Colonic mucosa (tissue), 4 donors: ENCODE measurements at regions not wholly inside any gene's neighbourhood (a gene's known extent, or its start where the extent isn't known, plus 50 kb on each side); places are given as distances from the start of the nearest gene placed in this dataset.

Experiments used
- DNase-seq: peaks from one replicate; pipeline ENCODE4 v3.0.0-alpha.2; 2020
- H3K27ac ChIP-seq: fragments of 200-600 bp; one replicate; pipeline ENCODE4 v1.8.0; 2021
- H3K27me3 ChIP-seq: fragments of 200-600 bp; one replicate; pipeline ENCODE4 v1.8.0; 2021
- H3K36me3 ChIP-seq: fragments of 200-600 bp; one replicate; pipeline ENCODE4 v1.8.0; 2021
- H3K4me1 ChIP-seq: fragments of 200-600 bp; one replicate; pipeline ENCODE4 v1.8.0; 2021; ENCODE audit warnings: mild to moderate bottlenecking
- H3K4me3 ChIP-seq: fragments of 200-600 bp; one replicate; pipeline ENCODE4 v1.8.0; 2021
- H3K9ac ChIP-seq, 2 donors: one replicate each; pipeline ENCODE4 v1.7.0; 2013; ENCODE audit warnings: control low read depth in 2 of 2, low read depth in 2 of 2, low read length in 2 of 2
- H3K9me3 ChIP-seq: fragments of 200-600 bp; one replicate; pipeline ENCODE4 v1.8.0; 2021
- CTCF ChIP-seq: fragments of 200-600 bp; IDR thresholded peaks from one replicate; pipeline ENCODE4 v1.8.0; 2022; ENCODE audit warnings: antibody characterized with exemption, mild to moderate bottlenecking
- intact Hi-C: fragments of 100-400 bp; cut with DNase I; formaldehyde crosslinking; loops from one replicate; pipeline ENCODE4 v1.14.1; 2022
- donor health status: healthy.
- donor health status: DM: no; HTN: no; CAD: no.
- donor health status: DM: no; HTN: no; CAD: no.

DNA sequence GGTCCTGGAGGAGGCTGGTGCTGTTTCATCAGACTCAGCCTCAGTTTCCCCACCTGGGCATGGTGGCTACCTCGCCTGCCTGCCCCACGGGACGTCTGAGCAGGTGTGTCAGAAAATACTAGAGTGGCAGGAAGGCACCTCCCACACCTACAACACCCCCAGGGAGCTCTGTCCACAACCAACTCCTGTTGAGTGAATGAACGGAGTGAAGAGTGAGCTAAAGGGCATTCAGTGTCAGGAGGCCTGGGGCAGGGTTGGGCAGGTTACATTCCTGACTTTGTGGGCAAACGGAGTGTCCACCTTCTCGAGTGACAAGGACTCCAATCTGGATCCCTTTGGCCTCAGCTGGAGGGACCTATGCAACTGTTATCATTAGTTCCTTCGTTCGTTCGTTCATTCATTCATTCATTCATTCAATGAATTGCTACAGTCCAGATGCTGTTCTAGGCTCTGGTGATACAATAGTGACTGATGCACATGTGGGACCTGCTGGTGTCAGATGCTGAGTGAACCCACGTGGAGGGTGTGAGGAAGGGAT is 195.2 kb downstream of the CTTN start:
- H3K9me3 ChIP-seq, result no peaks in the 10 kb centered on the region
- intact Hi-C loops, result no loop called here
- H3K27ac ChIP-seq, result no peak overlapping the region
- no peak overlapping the region for H3K4me3 ChIP-seq
- H3K36me3 ChIP-seq, result no peaks in the 10 kb centered on the region
- TF ChIP-seq CTCF, result no peak
- no peak overlapping the region for H3K9ac ChIP-seq
- H3K4me1 ChIP-seq, result no peaks in the 10 kb centered on the region
- no peaks in the 10 kb centered on the region for H3K27me3 ChIP-seq
- no peak for DNase-seq

- Histone ChIP-seq H3K4me1 (no peaks in the 10 kb centered on the region), H3K9ac (no peak overlapping the region), H3K27ac (no peak overlapping the region), H3K4me3 (no peak overlapping the region), H3K36me3 (no peaks in the 10 kb centered on the region), H3K27me3 (no peaks in the 10 kb centered on the region), H3K9me3 (no peaks in the 10 kb centered on the region)
- no peak for TF ChIP-seq CTCF
- no peak for DNase-seq
- intact Hi-C loops, result no loop called here
These were observed 195.7 kb downstream of the CTTN start for GRCh38 chr11:70594031-70594430.

DNA sequence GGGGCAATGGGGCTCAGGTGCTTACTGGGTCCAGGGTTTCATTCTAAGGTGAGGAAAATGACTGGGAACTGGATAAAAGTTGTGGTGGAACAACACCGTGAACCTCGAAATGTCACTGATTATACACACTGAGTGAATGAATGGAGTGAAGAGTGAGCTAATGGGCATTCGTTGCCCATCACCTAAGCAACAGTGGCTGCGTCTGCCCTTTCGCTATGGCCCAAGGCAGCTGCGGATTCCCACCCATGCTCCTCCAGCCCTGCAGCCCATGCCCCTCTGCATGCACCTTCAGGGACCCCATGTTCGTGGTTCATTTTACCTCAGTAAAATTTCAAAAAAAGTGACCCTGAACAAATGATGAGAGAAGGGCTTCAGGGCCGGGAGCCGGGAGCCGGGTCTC is 196.3 kb downstream of the CTTN start:
- no peaks in the 10 kb centered on the region for H3K9me3 ChIP-seq
- DNase-seq, result no peak
- TF ChIP-seq CTCF, result no peak

DNA sequence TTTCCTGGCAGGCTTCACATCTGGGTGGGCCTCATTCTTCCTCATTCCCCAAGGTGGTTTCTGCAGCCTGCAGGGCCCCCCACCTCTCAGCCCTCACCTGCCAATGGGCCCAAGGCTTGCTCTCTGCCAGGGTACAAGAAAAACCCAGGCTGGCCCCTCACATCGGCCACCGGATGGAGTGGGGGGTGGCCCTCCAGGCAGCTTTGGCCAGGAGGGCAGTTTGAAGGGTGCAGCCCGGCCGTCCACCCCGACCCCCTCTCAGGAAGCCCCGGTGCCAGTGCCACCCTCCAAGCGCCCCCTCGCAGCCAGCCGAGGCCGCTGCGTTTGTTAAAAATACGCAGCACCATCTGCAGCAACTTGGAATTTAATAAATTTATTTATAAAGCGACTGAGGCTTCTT is 196.7 kb downstream of the CTTN start:
- H3K4me3 ChIP-seq, result no peak overlapping the region
- H3K27ac ChIP-seq, result no peak overlapping the region
- H3K9me3 ChIP-seq, result no peaks in the 10 kb centered on the region
- no peaks in the 10 kb centered on the region for H3K36me3 ChIP-seq
- DNase-seq, result no peak
- no peaks in the 10 kb centered on the region for H3K4me1 ChIP-seq
- intact Hi-C loops, result no loop called here
- no peaks in the 10 kb centered on the region for H3K27me3 ChIP-seq
- TF ChIP-seq CTCF, result no peak
- no peak overlapping the region for H3K9ac ChIP-seq

More for the DNA sequence above, 196.3 kb downstream of the CTTN start:
- no peak overlapping the region for H3K9ac ChIP-seq
- H3K36me3 ChIP-seq, result no peaks in the 10 kb centered on the region
- no peak overlapping the region for H3K27ac ChIP-seq
- no peaks in the 10 kb centered on the region for H3K27me3 ChIP-seq
- no peak overlapping the region for H3K4me3 ChIP-seq
- intact Hi-C loops, result no loop called here
- no peaks in the 10 kb centered on the region for H3K4me1 ChIP-seq

DNA sequence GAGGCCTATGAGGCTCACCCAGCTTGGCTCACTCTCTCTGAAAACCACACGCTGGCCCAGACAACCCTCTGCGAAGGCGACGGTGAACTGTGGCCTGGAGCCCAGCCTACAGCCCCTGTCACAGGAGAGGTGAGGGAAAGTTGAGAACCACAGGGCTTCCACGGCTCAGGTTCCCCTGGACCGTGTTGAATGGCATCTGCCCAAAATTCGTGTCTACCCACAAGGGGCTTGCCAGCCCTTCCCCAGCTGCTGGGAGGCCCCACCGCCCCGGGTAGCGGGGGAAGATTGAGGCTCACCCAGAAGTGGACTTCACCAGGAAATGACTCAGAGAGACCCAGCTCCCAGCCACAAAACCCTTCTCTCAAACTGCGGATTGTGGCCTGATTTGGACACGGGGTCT is 197.1 kb downstream of the CTTN start:
- no peak overlapping the region for H3K9ac ChIP-seq
- intact Hi-C loops, result no loop called here
- TF ChIP-seq CTCF, result no peak
- H3K4me3 ChIP-seq, result no peak overlapping the region
- no peaks in the 10 kb centered on the region for H3K36me3 ChIP-seq
- H3K4me1 ChIP-seq, result no peaks in the 10 kb centered on the region
- no peaks in the 10 kb centered on the region for H3K27me3 ChIP-seq
- H3K9me3 ChIP-seq, result no peaks in the 10 kb centered on the region
- DNase-seq, result no peak
- H3K27ac ChIP-seq, result no peak overlapping the region

DNA sequence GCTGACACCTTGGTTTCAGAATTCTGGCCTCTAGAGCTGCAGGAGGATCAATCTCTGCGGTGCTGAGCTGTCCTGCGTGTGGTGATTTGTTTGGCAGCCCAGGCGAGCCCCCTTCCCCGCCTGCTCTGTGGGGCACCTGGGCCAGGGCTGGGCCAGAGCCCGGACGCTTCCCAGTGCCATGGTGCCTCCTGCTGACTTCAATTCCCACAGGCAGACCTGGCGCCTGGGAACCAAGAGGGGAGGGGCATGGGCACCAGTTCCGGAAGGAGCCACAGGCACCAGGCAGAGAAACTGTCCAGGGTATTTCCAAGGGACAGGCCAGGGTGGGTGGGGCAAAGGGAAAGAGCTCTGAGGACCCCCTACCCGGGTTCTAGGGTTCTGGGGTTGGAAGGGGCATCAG is 197.8 kb downstream of the CTTN start:
- Histone ChIP-seq H3K27ac (no peak overlapping the region), H3K4me3 (no peak overlapping the region), H3K27me3 (no peaks in the 10 kb centered on the region), H3K9me3 (no peaks in the 10 kb centered on the region), H3K9ac (no peak overlapping the region), H3K36me3 (no peaks in the 10 kb centered on the region), H3K4me1 (no peaks in the 10 kb centered on the region)
- DNase-seq, result no peak
- no peak for TF ChIP-seq CTCF
- intact Hi-C loops, result no loop called here
